HG03342 (cell line): ENCODE measurements at regions not wholly inside any gene's neighbourhood (a gene's known extent, or its start where the extent isn't known, plus 50 kb on each side); places are given as distances from the start of the nearest gene placed in this dataset.

ENCODE experiments used
- ATAC-seq: cut with Tn5 transposase; IDR thresholded peaks from one replicate; pipeline ENCODE4 v1.9.1; 2021; ENCODE audit warnings: mild to moderate bottlenecking, moderate library complexity; ENCODE audit not compliant: unreplicated experiment

- ATAC-seq = no peak
Measured at GRCh38 chr10:3016016-3016415, 51.3 kb upstream of the PFKP start.

GRCh38 chr10:3014968-3015367 is 52.4 kb upstream of the PFKP start:
- ATAC-seq = no peak

- ATAC-seq = no peak
Measured at GRCh38 chr10:3012223-3012622, 55.1 kb upstream of the PFKP start.

- no peak for ATAC-seq
Measured at GRCh38 chr10:3010816-3011460, 56.4 kb upstream of the PFKP start.

GRCh38 chr10:3010334-3010733 is 57.0 kb upstream of the PFKP start:
- ATAC-seq = no peak

GRCh38 chr10:3009341-3009740 is 58.0 kb upstream of the PFKP start:
- no peak for ATAC-seq

- no peak for ATAC-seq
Measured at GRCh38 chr10:3008518-3009195, 58.7 kb upstream of the PFKP start.

GRCh38 chr10:3006607-3007006 is 60.7 kb upstream of the PFKP start:
- ATAC-seq = no peak

GRCh38 chr10:3006093-3006492 is 61.3 kb upstream of the PFKP start:
- ATAC-seq = no peak

GRCh38 chr10:3002304-3002703 is 65.0 kb upstream of the PFKP start:
- ATAC-seq = no peak

GRCh38 chr10:3000048-3000447 is 67.3 kb upstream of the PFKP start:
- no peak for ATAC-seq

- no peak for ATAC-seq
Measured at GRCh38 chr10:2994221-2994961, 73.0 kb upstream of the PFKP start.

- no peak for ATAC-seq
Measured at GRCh38 chr10:2993636-2994035, 73.7 kb upstream of the PFKP start.

GRCh38 chr10:2992401-2993198 is 74.7 kb upstream of the PFKP start:
- ATAC-seq = no peak

GRCh38 chr10:2990764-2991163 is 76.6 kb upstream of the PFKP start:
- ATAC-seq = no peak

GRCh38 chr10:2989292-2989947 is 77.9 kb upstream of the PFKP start:
- no peak for ATAC-seq

- no peak for ATAC-seq
Measured at GRCh38 chr10:2987185-2987768, 80.1 kb upstream of the PFKP start.

GRCh38 chr10:2986391-2986801 is 81.0 kb upstream of the PFKP start:
- peak; percentile 48 for ATAC-seq

- ATAC-seq = no peak
Measured at GRCh38 chr10:2985729-2986232, 81.6 kb upstream of the PFKP start.

GRCh38 chr10:2984682-2985081 is 82.7 kb upstream of the PFKP start:
- ATAC-seq = peak; percentile 35
